Suprapubic skin (tissue), 4 donors: ENCODE measurements at regions not wholly inside any gene's neighbourhood (a gene's known extent, or its start where the extent isn't known, plus 50 kb on each side); places are given as distances from the start of the nearest gene placed in this dataset.

ENCODE experiments used
- CTCF ChIP-seq, 2 donors: fragments of 200-600 bp in 1 of 2; fragments of 450-650 bp in 1 of 2; sonication (generic) in 1 of 2; IDR thresholded peaks; one replicate each; pipeline ENCODE4 v1.5.1; 2016 to 2019; ENCODE audit warnings: antibody characterized with exemption in 2 of 2, mild to moderate bottlenecking in 1 of 2, moderate library complexity in 1 of 2
- EP300 ChIP-seq: sonication (generic); formaldehyde crosslinking; IDR thresholded peaks from one replicate; pipeline ENCODE4 v1.6.1; 2017; ENCODE audit warnings: antibody characterized with exemption
- POLR2A ChIP-seq, 2 donors: fragments of 450-650 bp; IDR thresholded peaks; one replicate each; pipeline ENCODE4 v1.6.1; 2017; ENCODE audit warnings: antibody characterized with exemption in 2 of 2, mild to moderate bottlenecking in 2 of 2, moderate library complexity in 2 of 2
- POLR2AphosphoS5 ChIP-seq, 3 donors: sonication (generic); formaldehyde crosslinking; IDR thresholded peaks; one replicate each; pipeline ENCODE4 v1.6.1; 2017; ENCODE audit warnings: antibody characterized with exemption in 3 of 3

DNA sequence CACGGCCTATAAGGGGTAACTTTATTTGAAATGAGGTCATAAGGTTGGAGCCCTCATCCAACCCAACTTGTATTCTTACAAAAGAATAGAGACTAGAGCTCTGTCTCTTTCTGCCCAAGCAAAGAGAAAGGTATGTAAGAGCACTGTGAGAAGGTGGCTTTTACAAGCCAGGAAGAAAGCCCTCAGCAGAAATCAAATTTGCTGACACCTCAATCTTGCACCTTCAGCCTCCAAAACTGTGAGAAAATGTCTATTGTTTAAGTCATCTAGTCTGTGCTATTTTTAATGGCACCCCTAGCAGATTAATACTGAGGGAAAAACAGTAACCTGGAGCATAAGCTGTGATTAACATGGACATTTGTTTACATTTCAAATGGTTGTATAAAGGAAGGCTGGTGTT, 860.7 kb downstream of the PCDH7 start:
- TF ChIP-seq POLR2A (IDR thresholded peaks at IDR 0.05) (no peak), CTCF (IDR thresholded peaks at IDR 0.05) (no peak), POLR2AphosphoS5 (IDR thresholded peaks at IDR 0.05) (no peak), EP300 (no peak)
